GM12878 (cell line): ENCODE measurements at regions not wholly inside any gene's neighbourhood (a gene's known extent, or its start where the extent isn't known, plus 50 kb on each side); places are given as distances from the start of the nearest gene placed in this dataset.

Experiments
- ATAC-seq: fragments of 200-7000 bp; cut with Tn5 transposase; 3 replicates; pipeline ENCODE4 v1.9.1; 2020; ENCODE audit warnings: mild to moderate bottlenecking, moderate library complexity
- BruUV-seq: library from RNA; stranded (reverse); fragments of 400-500 nt; replicated peaks from 2 replicates; lab custom pipeline; 2021; lab: Mats Ljungman, UMichigan
- CTCF ChIA-PET: fragments of 300-600 bp; sonication (Branson Sonifier 250); formaldehyde crosslinking; extraction: SDS; loops from one replicate; lab custom pipeline; 2021; ENCODE audit warnings: inconsistent platforms; lab: Yijun Ruan, JAX
- POLR2A ChIA-PET: fragments of 350-600 bp; formaldehyde crosslinking; extraction: SDS; loops from one replicate; lab custom pipeline; 2021; ENCODE audit warnings: inconsistent platforms; lab: Charles Lee
- RAD21 ChIA-PET: fragments of 300-600 bp; sonication (Branson Sonifier 250); formaldehyde crosslinking; loops from one replicate; lab custom pipeline; 2023; ENCODE audit warnings: antibody characterized with exemption; ENCODE audit not compliant: unreplicated experiment; lab: Charles Lee
- SMC1A ChIA-PET: fragments of 300-600 bp; sonication (Branson Sonifier 250); formaldehyde crosslinking; loops from one replicate; lab custom pipeline; 2023; ENCODE audit not compliant: unreplicated experiment, uncharacterized antibody; lab: Charles Lee
- DNase-seq: peaks from one replicate; pipeline ENCODE4 v3.0.0-alpha.2; 2011; ENCODE audit warnings: low read depth, low spot score
- FAIRE-seq: peaks from 3 replicates; lab custom pipeline; 2011; peaks lifted over from hg19 to GRCh38; lab: Jason Lieb, UNC
- H2AFZ ChIP-seq: 2 replicates; pipeline ENCODE4 v1.6.0; 2011; ENCODE audit warnings: low read depth, low read length, control low read depth; ENCODE audit not compliant: control insufficient read depth
- H3K27ac ChIP-seq: 2 replicates; pipeline ENCODE4 v1.5.1; 2011; ENCODE audit warnings: control low read depth; ENCODE audit not compliant: control insufficient read depth, insufficient read depth
- H3K27me3 ChIP-seq, 2 experiments: replicated peaks in 1 of 2; 2 replicates each; pipeline versions ENCODE4 v1.6.0 to v1.6.1; 2011; ENCODE audit warnings: low read length in 1 of 2; ENCODE audit not compliant: control insufficient read depth in 2 of 2, insufficient read depth in 2 of 2
- H3K36me3 ChIP-seq, 2 experiments: 2 replicates each; pipeline ENCODE4 v1.5.1; 2011; ENCODE audit warnings: low read length in 1 of 2; ENCODE audit not compliant: control insufficient read depth in 2 of 2, insufficient read depth in 2 of 2
- H3K4me1 ChIP-seq: 2 replicates; pipeline ENCODE4 v1.6.1; 2011; ENCODE audit warnings: mild to moderate bottlenecking, low read length, moderate library complexity, mixed read lengths; ENCODE audit not compliant: control insufficient read depth, insufficient read depth
- H3K4me2 ChIP-seq: 2 replicates; pipeline ENCODE4 v1.6.0; 2011; ENCODE audit warnings: control low read depth; ENCODE audit not compliant: control insufficient read depth, insufficient read depth
- H3K4me3 ChIP-seq: fragments of 200-600 bp; sonication (generic); 2 replicates; pipeline ENCODE4 v1.5.1; 2016
- H3K79me2 ChIP-seq: 2 replicates; pipeline ENCODE4 v1.6.0; 2011; ENCODE audit warnings: low read length; ENCODE audit not compliant: control insufficient read depth, insufficient read depth
- H3K9ac ChIP-seq: 2 replicates; pipeline ENCODE4 v1.8.0; 2011; ENCODE audit warnings: low read length, control low read depth, mixed read lengths; ENCODE audit not compliant: control insufficient read depth, insufficient read depth
- H3K9me3 ChIP-seq: replicated peaks from 3 replicates; pipeline ENCODE4 v1.5.1; 2011; ENCODE audit warnings: mild to moderate bottlenecking, low read length; ENCODE audit not compliant: control insufficient read depth, insufficient read depth
- H4K20me1 ChIP-seq: 2 replicates; pipeline ENCODE4 v1.6.0; 2011; ENCODE audit not compliant: control insufficient read depth, insufficient read depth
- BCL3 ChIP-seq: IDR thresholded peaks from 2 replicates; pipeline ENCODE4 v1.6.1; 2011; ENCODE audit warnings: borderline replicate concordance, low read depth, mild to moderate bottlenecking, moderate library complexity, low read length; ENCODE audit not compliant: insufficient read depth, poor library complexity, severe bottlenecking
- CBX5 ChIP-seq: sonication (generic); IDR thresholded peaks from 2 replicates; pipeline ENCODE4 v1.6.1; 2016; ENCODE audit warnings: low read depth, moderate library complexity, mild to moderate bottlenecking, inconsistent platforms
- FOS ChIP-seq: IDR thresholded peaks from 3 replicates; pipeline ENCODE4 v1.6.1; 2011; ENCODE audit warnings: borderline replicate concordance; ENCODE audit not compliant: insufficient read length; ENCODE audit errors: extremely low read depth
- HDAC2 ChIP-seq: fragments of 200-600 bp; sonication (generic); IDR thresholded peaks from 2 replicates; pipeline ENCODE4 v1.6.1; 2017
- HDAC6 ChIP-seq: fragments of 200-600 bp; sonication (generic); IDR thresholded peaks from one replicate; pipeline ENCODE4 v1.8.0; 2017; ENCODE audit warnings: antibody characterized with exemption; ENCODE audit not compliant: unreplicated experiment
- LARP7 ChIP-seq: fragments of 450-650 bp; IDR thresholded peaks from 2 replicates; pipeline ENCODE4 v1.6.1; 2017; ENCODE audit warnings: mild to moderate bottlenecking
- MAX ChIP-seq: IDR thresholded peaks from 2 replicates; pipeline ENCODE4 v1.6.1; 2012; ENCODE audit warnings: low read depth, low read length, improper control_type of control experiment
- MEF2B ChIP-seq: fragments of 450-650 bp; IDR thresholded peaks from 2 replicates; pipeline ENCODE4 v1.6.1; 2018; ENCODE audit warnings: mild to moderate bottlenecking, moderate library complexity; ENCODE audit not compliant: partially characterized antibody, poor library complexity, severe bottlenecking
- NR2F1 ChIP-seq: fragments of 450-650 bp; conservative IDR thresholded peaks from 2 replicates; pipeline ENCODE4 v1.6.1; 2017; ENCODE audit warnings: mild to moderate bottlenecking
- PAX5 ChIP-seq: IDR thresholded peaks from 2 replicates; pipeline ENCODE4 v1.6.1; 2011; ENCODE audit warnings: low read depth, low read length, borderline replicate concordance
- RELB ChIP-seq: fragments of 450-650 bp; IDR thresholded peaks from 2 replicates; pipeline ENCODE4 v1.6.1; 2017; ENCODE audit warnings: low read depth, mild to moderate bottlenecking, moderate library complexity
- SMAD5 ChIP-seq: IDR thresholded peaks from 2 replicates; pipeline ENCODE4 v1.6.1; 2016; ENCODE audit warnings: antibody characterized with exemption, low read depth
- SUPT20H ChIP-seq: IDR thresholded peaks from 2 replicates; pipeline ENCODE4 v1.6.1; 2011; ENCODE audit warnings: low read depth, mild to moderate bottlenecking, low read length, moderate library complexity, borderline replicate concordance; ENCODE audit not compliant: control insufficient read depth
- TBL1XR1 ChIP-seq: IDR thresholded peaks from 2 replicates; pipeline ENCODE4 v1.6.1; 2012; ENCODE audit warnings: low read depth, low read length, improper control_type of control experiment
- WGBS: methylation state at CpG from one replicate; pipeline ENCODE4 v1.1.6; 2016; ENCODE audit warnings: low lambda C conversion rate; ENCODE audit not compliant: insufficient replicate concordance, insufficient coverage; ENCODE audit errors: missing lambda C conversion rate; 5-methylcytosine and 5-hydroxymethylcytosine counted together
- in situ Hi-C: fragments of 300-500 bp; cut with MboI; formaldehyde crosslinking; loops from 9 replicates; pipeline ENCODE4 v1.14.3; 2018; ENCODE audit warnings: mixed read lengths
- intact Hi-C: fragments of 100-400 bp; cut with micrococcal nuclease; formaldehyde crosslinking; loops from one replicate; pipeline ENCODE4 v1.14.2; 2022; ENCODE audit not compliant: unreplicated experiment

- no peaks in the 10 kb centered on the region for H4K20me1 ChIP-seq
- no peak overlapping the region for H2AFZ ChIP-seq
- no peaks in the 10 kb centered on the region for H3K9me3 ChIP-seq
- TF ChIP-seq MAX (no peak), NR2F1 (no peak), LARP7 (no peak), MEF2B (no peak), TBL1XR1 (no peak), SUPT20H (no peak), FOS (no peak), PAX5 (no peak), CBX5 (no peak), BCL3 (no peak), HDAC6 (no peak), RELB (no peak), SMAD5 (no peak), HDAC2 (no peak)
- ATAC-seq: no peak
- BruUV-seq: no TSS peak
- ChIA-PET RAD21 (no interaction called here), SMC1A (no interaction called here), POLR2A (no interaction called here), CTCF (no interaction called here)
- no peak overlapping the region for H3K9ac ChIP-seq
- in situ Hi-C loops (no loop called here), intact Hi-C loops (no loop called here)
- H3K4me1 ChIP-seq: no peaks in the 10 kb centered on the region
- H3K27me3 ChIP-seq: no peaks in the 10 kb centered on the region; a peak in 1 of 4 replicates
- FAIRE-seq: no peak
- H3K27ac ChIP-seq: no peak overlapping the region
- H3K79me2 ChIP-seq: no peaks in the 10 kb centered on the region
- no peak for DNase-seq
- WGBS: 29% methylated on average over 6 of the region's 6 CpGs
- H3K4me2 ChIP-seq: no peak overlapping the region
- no peaks in the 10 kb centered on the region for H3K36me3 ChIP-seq
- no peak overlapping the region for H3K4me3 ChIP-seq
Observed at GRCh38 chr15:62853841-62854225, 188.7 kb upstream of the TPM1 start.
